ENCODE measurements at regions not wholly inside any gene's neighbourhood (a gene's known extent, or its start where the extent isn't known, plus 50 kb on each side); places are given as distances from the start of the nearest gene placed in this dataset.
"Not testable (repeated sequence)": the region's sequence is repeated elsewhere in the genome, so short reads cannot be mapped to it uniquely, and the experiment has no call there.

DNA sequence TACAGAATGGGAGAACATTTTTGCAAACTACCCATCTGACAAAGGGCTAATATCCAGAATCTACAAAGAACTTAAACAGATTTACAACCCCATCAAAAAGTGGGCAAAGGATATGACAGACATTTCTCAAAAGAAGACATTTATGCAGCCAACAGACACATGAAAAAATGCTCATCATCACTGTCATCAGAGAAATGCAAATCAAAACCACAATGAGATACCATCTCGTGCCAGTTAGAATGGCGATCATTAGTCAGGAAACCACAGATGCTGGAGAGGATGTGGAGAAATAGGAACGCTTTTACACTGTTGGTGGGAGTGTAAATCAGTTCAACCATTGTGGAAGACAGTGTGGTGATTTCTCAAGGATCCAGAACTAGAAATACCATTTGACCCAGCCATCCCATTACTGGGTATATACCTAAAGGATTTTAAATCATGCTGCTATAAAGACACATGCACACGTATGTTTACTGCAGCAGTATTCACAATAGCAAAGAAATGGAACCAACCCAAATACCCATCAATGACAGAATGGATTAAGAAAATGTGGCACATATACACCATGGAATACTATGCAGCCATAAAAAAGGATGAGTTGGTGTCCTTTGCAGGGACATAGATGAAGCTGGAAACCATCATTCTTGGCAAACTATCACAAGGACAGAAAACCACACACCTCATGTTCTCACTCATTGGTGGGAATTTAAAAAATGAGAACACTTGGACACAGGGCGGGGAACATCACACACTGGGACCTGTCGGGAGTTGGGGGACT lies 317.7 kb upstream of the THBS1 start:
- not testable (repeated sequence) for DNase-seq (ENCODE audit: low read depth, low spot score)

DNA sequence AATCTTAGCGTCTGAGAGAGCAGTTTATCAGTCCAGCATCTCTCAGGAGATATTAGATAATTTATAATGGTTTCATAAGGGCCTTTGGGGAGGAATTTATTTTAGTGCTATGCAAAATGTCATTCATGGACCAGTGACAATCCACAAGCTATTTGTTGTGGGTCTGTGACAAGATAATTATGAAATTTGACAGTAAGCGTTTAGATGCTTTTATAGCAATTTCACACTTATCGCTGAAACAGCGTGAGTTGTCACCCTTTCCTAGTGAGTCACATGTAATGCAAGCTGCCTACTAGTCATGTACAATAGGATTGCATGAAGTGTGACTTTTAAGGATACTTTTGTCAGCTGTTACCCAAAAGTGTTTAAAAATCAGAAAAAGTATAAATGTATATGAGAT lies 315.6 kb upstream of the THBS1 start:
- no peak for DNase-seq (ENCODE audit: low read depth, low spot score)

DNA sequence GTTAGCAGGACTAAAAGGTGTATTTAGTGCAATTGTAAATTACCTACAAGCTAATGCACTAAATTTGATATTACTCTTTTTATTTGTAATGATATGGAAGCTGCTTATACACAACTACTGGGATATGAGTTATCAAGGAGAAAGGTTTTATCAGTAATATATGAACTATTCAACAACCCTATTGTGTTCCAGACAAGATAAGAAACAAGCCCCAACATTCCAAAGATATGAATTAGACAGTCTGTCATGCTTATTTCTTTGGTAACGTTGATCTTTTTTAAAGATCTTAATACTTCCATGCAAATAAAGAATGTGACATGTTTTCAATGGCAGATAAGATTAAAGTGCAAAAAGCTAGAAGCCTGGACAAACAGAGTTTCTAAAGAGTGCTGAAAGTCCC lies 314.0 kb upstream of the THBS1 start:
- DNase-seq (ENCODE audit: low read depth, low spot score), result no peak

DNA sequence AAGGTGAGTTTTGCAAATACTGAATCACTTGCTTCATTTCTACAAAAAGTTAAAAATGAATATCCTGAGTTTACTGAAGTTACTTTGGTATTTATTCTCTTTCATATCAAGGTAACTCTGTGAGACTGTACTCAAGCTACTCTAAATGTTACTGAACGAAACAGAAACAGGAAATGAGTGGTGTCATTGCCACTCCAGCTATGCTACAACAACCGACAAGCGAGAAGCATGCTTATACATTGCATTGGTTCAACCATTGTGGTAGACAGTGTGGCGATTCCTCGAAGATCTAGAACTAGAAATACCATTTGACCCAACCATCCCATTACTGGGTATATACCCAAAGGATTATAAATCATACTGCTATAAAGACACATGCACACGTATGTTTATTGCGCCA lies 313.2 kb upstream of the THBS1 start:
- DNase-seq (ENCODE audit: low read depth, low spot score), result no peak

DNA sequence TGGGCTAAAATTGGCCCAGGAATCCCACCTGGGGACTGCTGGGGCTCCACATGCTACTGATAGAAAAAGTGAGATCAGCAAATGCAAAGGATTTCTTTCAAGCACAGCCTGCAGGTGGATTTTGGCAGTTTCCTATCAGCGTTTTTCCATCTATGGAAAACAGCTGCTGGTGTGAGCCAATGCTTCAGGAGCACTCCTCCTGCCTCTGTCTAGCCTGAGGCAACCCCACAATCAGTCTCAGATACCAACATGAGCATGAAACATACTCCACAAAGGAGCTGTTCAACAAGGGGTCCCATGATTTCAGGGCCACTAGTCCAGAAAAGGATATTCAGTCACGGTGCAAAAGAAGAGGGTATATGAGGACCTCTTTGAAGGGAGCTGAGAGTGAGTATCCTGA lies 311.5 kb upstream of the THBS1 start:
- no peak for DNase-seq (ENCODE audit: low read depth, low spot score)

DNA sequence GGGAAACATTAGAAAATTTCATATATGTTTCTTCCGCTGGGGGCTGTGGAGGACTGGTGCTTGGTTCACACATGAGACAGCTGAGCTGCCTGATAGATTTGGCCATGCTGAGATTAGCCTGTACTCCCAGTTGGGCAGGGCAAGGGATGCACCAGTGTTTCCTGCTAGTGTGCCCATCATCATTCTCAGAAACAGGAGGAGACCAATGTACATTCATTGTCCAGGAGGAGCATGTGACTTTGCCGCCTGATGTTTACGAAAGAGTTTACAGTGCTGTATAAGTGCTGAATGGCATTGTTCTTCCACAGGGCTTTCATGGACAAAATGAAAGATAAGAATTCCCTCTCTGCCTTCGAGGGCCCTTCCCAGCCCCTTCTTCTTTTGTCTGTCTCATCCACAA lies 311.1 kb upstream of the THBS1 start:
- DNase-seq (ENCODE audit: low read depth, low spot score), result no peak

DNA sequence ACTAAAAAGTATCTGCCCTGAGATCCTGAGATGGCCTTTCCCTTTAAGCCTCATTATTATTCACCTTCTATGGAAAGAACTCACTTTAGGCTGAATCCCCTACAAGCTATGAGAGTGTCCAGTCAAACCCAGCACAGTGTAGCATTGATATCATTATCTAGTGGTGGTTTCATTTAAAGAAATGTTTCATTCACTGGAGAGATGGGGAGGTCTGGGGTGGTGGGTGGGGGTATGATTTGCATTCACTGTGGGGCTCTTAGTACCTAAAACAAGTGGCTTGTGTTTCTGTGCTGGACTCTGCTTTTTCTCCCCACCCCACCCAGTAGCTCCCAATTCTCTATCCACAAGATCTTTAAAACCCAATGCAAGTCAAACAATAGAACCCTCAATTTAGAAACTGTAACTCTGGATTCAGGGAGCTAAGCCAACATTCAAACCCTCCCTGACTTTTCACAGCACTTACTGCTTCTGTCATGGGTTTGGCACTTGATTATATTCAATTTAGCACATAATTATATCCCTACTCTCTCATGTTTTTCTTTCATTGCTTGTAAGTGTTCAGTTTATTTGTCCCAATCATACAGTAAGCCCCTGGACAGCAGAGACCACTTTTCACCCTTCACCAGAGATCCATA lies 310.5 kb upstream of the THBS1 start:
- DNase-seq (ENCODE audit: low read depth, low spot score), result no peak

DNA sequence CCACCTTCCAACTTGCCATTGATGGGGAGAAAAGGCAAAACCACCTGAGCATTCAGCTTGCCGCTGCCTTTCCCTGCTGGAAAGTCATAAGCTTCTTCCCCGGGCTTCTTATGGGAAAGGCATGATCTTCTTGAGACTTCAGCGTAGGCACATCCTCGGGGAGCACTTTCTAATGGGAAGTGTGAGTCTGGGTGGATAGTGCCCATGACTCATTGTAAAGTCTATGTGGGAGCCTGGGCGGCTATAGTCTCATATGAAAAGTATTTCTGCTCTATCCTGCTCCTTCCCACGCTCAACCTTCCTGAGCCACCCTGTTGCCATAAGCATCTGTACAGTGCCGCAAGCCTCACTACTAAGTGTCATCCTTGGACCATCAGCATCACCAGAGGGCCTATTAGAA lies 309.9 kb upstream of the THBS1 start:
- peak; percentile 83 for DNase-seq (ENCODE audit: low read depth, low spot score)

DNA sequence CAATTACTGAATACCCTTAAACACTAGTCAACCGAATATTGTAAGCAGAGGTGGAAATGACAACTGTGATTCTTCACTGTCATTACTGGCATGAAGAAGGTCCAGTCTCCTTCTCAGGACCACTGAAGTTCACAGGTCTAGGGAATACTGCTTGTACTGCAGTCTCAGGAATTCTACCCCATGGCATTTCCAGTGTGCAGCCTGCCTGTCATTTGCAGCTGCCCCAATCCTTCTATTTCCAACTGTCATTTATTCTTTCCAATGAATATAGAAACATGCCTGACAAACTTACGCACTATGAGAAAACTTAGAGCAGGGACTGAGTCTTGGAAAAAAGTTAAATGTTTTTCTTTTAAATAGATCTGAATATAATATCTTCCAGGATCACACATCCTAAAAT lies 308.0 kb upstream of the THBS1 start:
- DNase-seq (ENCODE audit: low read depth, low spot score), result no peak

DNA sequence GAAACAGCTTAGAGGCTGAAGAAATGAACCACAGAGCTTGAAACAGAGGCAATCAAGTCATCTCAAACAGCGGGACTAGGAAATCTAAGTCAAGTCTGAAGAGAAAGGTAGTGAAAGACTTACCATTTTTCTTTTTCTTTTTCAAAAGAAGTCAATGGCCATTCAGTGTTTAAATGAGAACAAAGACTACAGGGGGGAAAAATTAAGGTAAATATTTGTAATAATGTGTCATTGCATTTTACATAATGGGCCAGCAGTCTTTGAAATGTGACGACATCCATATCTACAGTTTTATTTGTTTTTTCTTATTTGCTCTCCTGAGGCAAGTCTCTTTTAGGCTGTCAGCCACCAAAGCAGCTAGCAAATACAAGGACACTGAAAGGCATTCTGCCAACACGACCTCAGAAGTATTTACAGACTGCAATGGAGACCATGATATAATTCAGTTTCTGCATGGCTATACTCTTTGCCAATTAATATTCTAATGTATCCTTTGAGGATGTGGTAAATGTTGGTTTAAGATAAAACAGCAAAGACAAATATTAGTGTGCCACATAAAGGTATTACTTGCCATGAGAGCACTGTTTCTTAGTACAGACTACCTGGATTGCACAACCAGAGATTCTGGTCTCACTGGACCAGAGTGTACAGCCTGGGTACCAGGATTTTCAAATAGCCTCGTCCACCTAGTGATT lies 307.0 kb upstream of the THBS1 start:
- no peak for DNase-seq (ENCODE audit: low read depth, low spot score)

DNA sequence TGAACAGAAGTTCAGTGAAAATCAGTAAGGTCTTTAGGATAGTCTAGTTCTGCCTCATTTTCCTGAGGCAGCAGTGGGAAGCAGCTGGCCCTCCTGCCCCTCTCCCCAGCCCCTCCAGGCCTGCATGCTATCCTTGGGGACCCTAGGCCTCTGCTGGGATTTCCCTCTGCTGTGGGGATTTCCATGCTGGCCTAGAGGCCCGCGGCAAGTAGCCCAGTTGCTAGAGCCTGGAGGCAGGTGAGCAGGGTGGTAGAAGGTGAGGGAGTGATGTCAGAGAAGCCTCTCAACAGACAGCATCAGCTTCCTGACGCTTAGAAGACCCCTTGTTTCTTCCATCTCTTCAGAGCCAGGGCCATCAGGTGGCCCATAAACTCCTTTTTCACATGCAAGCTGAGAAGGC lies 305.8 kb upstream of the THBS1 start:
- no peak for DNase-seq (ENCODE audit: low read depth, low spot score)

DNA sequence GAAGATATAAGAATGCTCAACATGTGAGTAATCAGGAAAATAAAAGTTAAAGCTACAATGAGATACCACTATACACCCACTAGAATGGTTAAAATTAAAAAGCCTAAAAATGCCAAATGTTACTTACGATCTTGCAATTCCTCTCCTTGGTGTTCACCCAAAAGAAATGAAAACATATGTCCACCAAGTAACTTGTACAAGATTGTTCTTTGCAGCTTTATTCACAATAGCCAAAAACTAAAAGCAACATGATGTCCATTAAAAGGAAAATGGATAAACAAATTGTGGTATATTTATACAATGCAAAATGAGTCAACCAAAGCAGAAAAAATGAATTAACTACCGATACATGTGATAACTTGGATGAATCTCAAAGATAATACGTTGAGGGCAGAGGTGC lies 301.6 kb upstream of the THBS1 start:
- DNase-seq (ENCODE audit: low read depth, low spot score), result no peak

DNA sequence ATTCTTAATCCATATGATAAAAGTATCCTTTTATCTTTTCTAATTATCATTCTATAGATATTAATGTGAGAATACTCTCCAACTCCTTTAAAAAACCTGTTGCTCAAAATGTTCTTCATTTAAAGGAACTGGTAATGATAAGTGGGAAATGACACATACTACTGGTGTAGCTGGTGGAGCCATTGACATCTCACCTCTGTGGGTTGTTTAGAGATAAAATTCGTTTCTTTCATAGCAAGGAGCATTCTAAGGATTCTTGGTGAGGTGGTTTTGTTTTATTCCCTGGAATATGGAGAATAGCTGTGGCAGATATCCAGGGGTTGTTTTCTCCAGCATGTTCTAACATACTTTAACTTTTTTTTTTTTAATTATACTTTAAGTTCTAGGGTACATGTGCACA lies 299.8 kb upstream of the THBS1 start:
- no peak for DNase-seq (ENCODE audit: low read depth, low spot score)

DNA sequence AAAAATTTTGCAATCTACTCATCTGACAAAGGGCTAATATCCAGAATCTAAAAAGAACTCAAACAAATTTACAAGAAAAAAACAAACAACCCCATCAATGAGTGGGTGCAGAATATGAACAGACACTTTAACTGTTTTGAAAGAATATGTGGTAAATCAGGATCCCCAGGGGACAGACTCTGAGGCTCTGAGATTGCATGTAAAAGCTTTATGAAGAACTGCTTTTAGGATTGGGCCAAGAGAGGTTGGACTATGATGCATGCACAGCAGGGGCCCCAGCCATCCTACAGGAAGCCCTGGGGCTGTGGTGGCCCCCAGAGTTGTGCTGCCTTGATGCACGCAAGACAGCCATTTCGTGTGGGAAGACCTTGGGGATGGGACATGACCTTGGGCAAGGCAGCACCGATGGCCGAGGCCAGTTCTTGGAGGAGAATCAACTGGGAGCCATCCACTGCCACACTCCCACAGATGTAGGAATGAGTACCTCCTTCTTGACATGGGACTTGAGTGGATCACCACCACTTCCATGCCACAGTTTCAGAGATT lies 298.1 kb upstream of the THBS1 start:
- no peak for DNase-seq (ENCODE audit: low read depth, low spot score)

DNA sequence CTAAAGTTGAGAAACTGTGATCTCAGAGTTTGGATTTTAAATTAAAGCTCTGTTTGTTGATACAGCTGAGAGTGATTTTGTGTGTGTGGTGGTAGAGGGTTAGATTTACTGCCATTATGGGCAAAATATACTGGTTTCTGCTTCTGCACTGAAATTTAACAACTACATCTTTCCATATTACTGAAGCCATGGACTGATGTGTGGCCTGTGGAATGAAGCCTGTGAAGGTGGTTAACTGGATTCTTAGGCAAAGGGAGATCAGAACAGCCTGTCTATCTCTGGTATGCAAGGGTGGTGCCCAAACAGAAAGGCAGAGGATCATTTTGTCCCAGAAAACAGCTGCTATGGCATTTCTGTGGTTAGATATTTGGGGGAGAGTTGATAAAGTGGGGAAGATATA lies 297.3 kb upstream of the THBS1 start:
- no peak for DNase-seq (ENCODE audit: low read depth, low spot score)

DNA sequence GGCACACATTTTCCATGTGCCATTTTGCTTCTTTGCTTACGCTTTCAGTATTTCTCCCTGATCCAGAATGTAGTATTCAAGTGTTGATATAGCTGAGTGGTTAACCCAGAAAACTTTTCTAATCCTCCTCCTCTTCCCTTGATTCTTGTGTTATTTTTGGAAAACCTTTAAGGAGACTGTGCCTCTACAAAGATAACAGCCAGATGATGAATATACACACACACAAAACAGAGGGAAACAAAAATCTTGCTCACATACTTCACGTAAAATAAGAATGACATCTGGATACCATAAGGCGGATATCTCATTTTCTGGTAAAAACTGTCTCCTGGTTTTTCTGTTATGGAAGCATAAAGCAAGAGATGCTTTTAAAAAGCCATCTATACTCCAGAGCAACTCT lies 295.8 kb upstream of the THBS1 start:
- DNase-seq (ENCODE audit: low read depth, low spot score), result no peak

DNA sequence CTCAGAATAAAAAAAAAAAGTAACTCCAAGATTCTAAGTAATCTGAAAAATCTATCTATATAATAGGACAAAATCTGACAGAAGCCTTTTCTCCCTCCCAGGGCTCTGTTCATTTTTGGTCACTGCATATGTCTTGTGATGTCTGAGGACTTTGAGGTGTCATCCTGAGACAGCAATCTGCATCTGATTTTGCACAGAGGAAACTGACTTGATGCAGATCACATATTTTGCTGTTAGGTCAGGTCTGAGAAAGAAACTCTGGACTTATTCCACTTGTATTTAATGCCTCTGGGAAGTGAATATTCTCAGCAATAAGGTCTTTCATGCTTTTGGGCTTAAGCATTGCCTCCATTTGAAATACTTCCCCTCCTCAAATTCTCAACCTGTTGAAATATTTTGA lies 295.2 kb upstream of the THBS1 start:
- DNase-seq (ENCODE audit: low read depth, low spot score), result no peak

DNA sequence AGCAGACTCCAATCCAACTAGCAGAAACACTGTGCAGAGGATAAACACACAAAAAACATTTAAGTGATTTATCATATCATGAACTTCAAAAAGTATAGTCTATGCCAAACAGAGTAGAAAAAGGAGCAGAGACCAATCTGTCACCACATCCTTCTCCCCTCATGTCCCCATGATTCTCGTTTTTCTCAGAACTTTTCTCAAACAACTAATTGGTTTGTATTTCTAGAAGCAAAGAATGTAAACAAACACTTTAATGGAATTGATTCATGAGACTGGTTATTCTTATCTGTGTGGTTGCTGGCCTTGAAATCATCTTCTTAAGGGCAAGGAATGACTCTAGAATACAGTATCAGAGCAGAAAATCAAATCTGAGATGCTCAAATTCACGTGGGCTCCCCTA lies 294.2 kb upstream of the THBS1 start:
- DNase-seq (ENCODE audit: low read depth, low spot score), result no peak

DNA sequence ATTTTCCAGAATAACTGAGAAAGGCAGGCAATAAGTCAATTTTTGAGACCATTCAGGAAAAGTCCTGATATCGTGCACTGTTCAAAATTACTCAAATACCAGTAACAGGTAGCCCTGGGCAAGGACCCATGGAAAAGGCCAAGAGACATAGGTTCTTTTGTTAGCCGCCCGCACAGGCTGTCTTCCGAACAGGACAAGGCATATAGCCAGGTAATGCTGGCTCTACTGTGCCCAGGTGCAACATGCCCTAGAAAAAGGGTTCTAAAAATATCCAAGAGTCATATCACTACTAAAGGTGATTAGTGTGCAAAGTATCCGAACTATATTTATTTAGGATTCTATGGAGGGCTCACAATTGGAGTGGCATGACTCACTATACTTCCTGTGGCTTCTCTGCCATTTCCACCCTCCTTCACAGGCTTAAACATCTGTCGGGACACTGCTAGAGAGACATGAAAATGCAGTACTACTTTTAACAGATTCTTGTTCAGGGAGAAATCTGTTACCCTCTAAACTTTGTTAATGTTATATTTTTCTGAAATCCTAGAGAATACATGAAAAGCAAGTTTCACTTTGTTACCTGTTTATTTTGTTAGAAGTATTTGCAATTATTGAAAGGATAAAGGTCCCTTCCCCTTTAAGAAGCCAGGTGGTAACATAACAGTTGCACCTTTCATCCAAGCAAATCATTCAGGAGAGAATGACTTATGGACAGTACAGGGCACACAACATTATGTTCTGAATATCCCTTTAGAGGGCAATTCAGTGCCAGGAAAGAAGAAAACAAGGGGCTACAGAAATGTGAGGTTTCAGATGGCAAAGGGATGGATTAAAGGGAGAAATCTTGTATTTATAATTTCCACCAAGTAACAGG lies 293.3 kb upstream of the THBS1 start:
- DNase-seq (ENCODE audit: low read depth, low spot score), result no peak

DNA sequence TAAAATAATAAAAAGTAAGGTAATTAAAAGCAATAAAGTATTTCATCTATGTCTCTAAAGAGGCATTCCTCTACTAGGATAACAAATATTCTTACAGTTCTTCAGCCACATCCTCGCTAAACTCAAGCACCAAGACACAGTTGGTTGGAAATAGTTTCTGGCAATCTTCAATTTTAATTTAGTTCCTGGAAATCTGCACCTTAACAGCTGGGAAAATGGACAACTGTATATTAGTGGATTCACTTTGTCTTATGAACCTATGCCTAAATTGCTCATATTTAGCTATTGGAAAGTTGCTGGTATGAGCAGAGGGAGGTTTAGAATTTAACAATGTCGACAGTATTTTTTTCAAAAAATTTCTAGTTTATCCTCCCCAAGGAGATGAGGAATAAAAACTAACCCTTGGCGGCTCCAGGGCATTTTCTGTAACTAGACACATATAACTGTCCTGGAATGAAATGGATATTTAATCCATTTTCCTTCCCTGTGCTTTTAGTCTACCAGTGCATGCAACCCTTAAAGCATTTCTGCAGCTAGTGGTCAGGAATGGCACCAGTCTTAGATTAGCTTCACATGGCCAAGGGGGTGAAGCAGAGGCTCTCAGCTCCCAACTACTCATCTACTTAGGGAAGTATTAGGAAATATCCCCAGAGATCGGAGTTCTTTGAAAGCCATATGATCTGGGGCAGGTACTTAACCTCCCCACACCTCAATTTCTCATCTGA lies 290.0 kb upstream of the THBS1 start:
- DNase-seq (ENCODE audit: low read depth, low spot score), result no peak

DNA sequence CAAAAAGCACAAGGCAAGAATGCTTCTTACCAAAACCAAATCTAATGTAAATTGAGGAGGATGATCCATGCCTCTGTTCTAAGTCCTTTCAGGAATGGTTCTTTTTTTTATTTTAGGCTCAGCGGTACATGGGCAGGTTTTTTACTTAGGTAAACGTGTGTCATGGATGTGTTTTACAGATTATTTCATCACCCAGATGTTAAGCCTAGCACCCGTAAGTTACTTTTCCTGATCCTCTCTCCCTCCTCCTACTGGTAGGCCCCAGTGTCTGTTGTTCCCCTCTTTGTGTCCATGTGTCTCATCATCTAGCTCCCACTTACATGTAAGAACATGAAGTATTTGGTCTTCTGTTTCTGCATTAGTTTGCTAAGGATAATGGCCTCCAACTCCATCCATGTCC lies 289.2 kb upstream of the THBS1 start:
- DNase-seq (ENCODE audit: low read depth, low spot score), result no peak
